ENCODE measurements at regions not wholly inside any gene's neighbourhood (a gene's known extent, or its start where the extent isn't known, plus 50 kb on each side); places are given as distances from the start of the nearest gene placed in this dataset.

GRCh38 chr13:58207501-58207900, 576.0 kb downstream of the PCDH17 start:
- H3K9ac ChIP-seq (ENCODE audit: low read depth in 1 of 2, low read length in 2 of 2), result no peak overlapping the region
- H3K27me3 ChIP-seq (ENCODE audit: control insufficient read depth in 4 of 4, insufficient read depth in 4 of 4, low read length in 3 of 4), result no peaks in the 10 kb centered on the region
- H3K36me3 ChIP-seq (ENCODE audit: control insufficient read depth in 4 of 4, insufficient read depth in 3 of 4, low read depth in 1 of 4, low read length in 3 of 4), result no peaks in the 10 kb centered on the region
- no peak overlapping the region for H3K27ac ChIP-seq (ENCODE audit: low read depth in 1 of 2, low read length in 2 of 2)
- 87% methylated on average over 4 of the region's 4 CpGs for WGBS
- H3K9me3 ChIP-seq (ENCODE audit: control insufficient read depth in 4 of 4, low read length in 3 of 4), result no peaks in the 10 kb centered on the region
- no peaks in the 10 kb centered on the region for H3K4me1 ChIP-seq (ENCODE audit: control insufficient read depth in 4 of 4, insufficient read depth in 4 of 4, low read length in 3 of 4)
- no peak for TF ChIP-seq HNF4G (IDR thresholded peaks at IDR 0.05)
- TF ChIP-seq, protein P1, sequence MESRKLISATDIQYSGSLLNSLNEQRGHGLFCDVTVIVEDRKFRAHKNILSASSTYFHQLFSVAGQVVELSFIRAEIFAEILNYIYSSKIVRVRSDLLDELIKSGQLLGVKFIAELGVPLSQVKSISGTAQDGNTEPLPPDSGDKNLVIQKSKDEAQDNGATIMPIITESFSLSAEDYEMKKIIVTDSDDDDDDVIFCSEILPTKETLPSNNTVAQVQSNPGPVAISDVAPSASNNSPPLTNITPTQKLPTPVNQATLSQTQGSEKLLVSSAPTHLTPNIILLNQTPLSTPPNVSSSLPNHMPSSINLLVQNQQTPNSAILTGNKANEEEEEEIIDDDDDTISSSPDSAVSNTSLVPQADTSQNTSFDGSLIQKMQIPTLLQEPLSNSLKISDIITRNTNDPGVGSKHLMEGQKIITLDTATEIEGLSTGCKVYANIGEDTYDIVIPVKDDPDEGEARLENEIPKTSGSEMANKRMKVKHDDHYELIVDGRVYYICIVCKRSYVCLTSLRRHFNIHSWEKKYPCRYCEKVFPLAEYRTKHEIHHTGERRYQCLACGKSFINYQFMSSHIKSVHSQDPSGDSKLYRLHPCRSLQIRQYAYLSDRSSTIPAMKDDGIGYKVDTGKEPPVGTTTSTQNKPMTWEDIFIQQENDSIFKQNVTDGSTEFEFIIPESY (IDR thresholded peaks at IDR 0.05), result no peak
- TF ChIP-seq HNF4A (conservative IDR thresholded peaks at IDR 0.05), result no peak
- no peak for TF ChIP-seq ATF3 (IDR thresholded peaks at IDR 0.05)
- no peak for TF ChIP-seq SP1 (IDR thresholded peaks at IDR 0.05)
- TF ChIP-seq, protein P2, sequence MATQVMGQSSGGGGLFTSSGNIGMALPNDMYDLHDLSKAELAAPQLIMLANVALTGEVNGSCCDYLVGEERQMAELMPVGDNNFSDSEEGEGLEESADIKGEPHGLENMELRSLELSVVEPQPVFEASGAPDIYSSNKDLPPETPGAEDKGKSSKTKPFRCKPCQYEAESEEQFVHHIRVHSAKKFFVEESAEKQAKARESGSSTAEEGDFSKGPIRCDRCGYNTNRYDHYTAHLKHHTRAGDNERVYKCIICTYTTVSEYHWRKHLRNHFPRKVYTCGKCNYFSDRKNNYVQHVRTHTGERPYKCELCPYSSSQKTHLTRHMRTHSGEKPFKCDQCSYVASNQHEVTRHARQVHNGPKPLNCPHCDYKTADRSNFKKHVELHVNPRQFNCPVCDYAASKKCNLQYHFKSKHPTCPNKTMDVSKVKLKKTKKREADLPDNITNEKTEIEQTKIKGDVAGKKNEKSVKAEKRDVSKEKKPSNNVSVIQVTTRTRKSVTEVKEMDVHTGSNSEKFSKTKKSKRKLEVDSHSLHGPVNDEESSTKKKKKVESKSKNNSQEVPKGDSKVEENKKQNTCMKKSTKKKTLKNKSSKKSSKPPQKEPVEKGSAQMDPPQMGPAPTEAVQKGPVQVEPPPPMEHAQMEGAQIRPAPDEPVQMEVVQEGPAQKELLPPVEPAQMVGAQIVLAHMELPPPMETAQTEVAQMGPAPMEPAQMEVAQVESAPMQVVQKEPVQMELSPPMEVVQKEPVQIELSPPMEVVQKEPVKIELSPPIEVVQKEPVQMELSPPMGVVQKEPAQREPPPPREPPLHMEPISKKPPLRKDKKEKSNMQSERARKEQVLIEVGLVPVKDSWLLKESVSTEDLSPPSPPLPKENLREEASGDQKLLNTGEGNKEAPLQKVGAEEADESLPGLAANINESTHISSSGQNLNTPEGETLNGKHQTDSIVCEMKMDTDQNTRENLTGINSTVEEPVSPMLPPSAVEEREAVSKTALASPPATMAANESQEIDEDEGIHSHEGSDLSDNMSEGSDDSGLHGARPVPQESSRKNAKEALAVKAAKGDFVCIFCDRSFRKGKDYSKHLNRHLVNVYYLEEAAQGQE (IDR thresholded peaks at IDR 0.05), result no peak
- TF ChIP-seq FOXA2 (IDR thresholded peaks at IDR 0.05), result no peak
- TF ChIP-seq RXRA (IDR thresholded peaks at IDR 0.05), result no peak
- no peak for TF ChIP-seq GABPA (IDR thresholded peaks at IDR 0.05 in 1 of 2, conservative IDR thresholded peaks at IDR 0.05 in 1 of 2)
- TF ChIP-seq, protein P3, sequence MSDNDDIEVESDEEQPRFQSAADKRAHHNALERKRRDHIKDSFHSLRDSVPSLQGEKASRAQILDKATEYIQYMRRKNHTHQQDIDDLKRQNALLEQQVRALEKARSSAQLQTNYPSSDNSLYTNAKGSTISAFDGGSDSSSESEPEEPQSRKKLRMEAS (IDR thresholded peaks at IDR 0.05), result no peak
- TF ChIP-seq EGR1 (IDR thresholded peaks at IDR 0.05; ENCODE audit: low read depth in 2 of 2), result no peak
- no peak for TF ChIP-seq CTCF (IDR thresholded peaks at IDR 0.05; ENCODE audit: low read depth, low read length, missing input control)
- no peak for TF ChIP-seq FOXA1 (IDR thresholded peaks at IDR 0.05)
- TF ChIP-seq YY1 (IDR thresholded peaks at IDR 0.05), result no peak
- no peak for TF ChIP-seq JUND (IDR thresholded peaks at IDR 0.05)
- no peak for TF ChIP-seq RAD21 (IDR thresholded peaks at IDR 0.05)
- TF ChIP-seq NR2F2 (IDR thresholded peaks at IDR 0.05), result no peak
- no peak overlapping the region for H3K4me3 ChIP-seq (ENCODE audit: low read depth in 1 of 3, low read length in 3 of 3)
- no peak for DNase-seq (ENCODE audit: low spot score)

DNA sequence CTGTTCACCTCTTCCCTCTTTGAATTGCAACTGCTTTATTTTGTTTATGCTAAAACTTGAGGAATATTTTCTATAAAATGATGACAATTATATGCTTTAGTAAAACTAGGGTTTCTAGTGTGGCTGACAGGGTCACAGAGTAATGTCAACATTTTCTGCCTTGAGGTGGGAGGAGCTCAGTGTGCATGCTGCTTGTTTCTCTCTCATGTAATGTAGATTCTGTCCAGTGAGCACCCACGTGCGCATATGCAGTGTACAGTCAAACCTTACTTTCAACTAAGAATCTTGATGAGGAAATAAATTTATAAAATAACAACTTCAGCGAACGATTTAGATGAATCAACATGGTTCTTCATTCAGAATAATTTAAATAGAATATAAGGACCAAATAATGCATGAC, 603.9 kb downstream of the PCDH17 start:
- H3K4me3 ChIP-seq (ENCODE audit: low read depth in 1 of 3, low read length in 3 of 3), result no peak overlapping the region
- no peak overlapping the region for H3K27ac ChIP-seq (ENCODE audit: low read depth in 1 of 2, low read length in 2 of 2)
- H3K4me1 ChIP-seq (ENCODE audit: control insufficient read depth in 4 of 4, insufficient read depth in 4 of 4, low read length in 3 of 4), result no peaks in the 10 kb centered on the region
- H3K27me3 ChIP-seq (ENCODE audit: control insufficient read depth in 4 of 4, insufficient read depth in 4 of 4, low read length in 3 of 4), result no peaks in the 10 kb centered on the region
- H3K9ac ChIP-seq (ENCODE audit: low read depth in 1 of 2, low read length in 2 of 2), result no peak overlapping the region
- TF ChIP-seq YY1 (IDR thresholded peaks at IDR 0.05) (no peak), EGR1 (IDR thresholded peaks at IDR 0.05; ENCODE audit: low read depth in 2 of 2) (no peak)
- no peaks in the 10 kb centered on the region for H3K9me3 ChIP-seq (ENCODE audit: control insufficient read depth in 4 of 4, low read length in 3 of 4)
- WGBS, result 84% methylated on average over 4 of the region's 4 CpGs
- no peaks in the 10 kb centered on the region for H3K36me3 ChIP-seq (ENCODE audit: control insufficient read depth in 4 of 4, insufficient read depth in 3 of 4, low read depth in 1 of 4, low read length in 3 of 4)
- DNase-seq (ENCODE audit: low spot score), result no peak
